ENCODE measurements at regions not wholly inside any gene's neighbourhood (a gene's known extent, or its start where the extent isn't known, plus 50 kb on each side); places are given as distances from the start of the nearest gene placed in this dataset.

DNA sequence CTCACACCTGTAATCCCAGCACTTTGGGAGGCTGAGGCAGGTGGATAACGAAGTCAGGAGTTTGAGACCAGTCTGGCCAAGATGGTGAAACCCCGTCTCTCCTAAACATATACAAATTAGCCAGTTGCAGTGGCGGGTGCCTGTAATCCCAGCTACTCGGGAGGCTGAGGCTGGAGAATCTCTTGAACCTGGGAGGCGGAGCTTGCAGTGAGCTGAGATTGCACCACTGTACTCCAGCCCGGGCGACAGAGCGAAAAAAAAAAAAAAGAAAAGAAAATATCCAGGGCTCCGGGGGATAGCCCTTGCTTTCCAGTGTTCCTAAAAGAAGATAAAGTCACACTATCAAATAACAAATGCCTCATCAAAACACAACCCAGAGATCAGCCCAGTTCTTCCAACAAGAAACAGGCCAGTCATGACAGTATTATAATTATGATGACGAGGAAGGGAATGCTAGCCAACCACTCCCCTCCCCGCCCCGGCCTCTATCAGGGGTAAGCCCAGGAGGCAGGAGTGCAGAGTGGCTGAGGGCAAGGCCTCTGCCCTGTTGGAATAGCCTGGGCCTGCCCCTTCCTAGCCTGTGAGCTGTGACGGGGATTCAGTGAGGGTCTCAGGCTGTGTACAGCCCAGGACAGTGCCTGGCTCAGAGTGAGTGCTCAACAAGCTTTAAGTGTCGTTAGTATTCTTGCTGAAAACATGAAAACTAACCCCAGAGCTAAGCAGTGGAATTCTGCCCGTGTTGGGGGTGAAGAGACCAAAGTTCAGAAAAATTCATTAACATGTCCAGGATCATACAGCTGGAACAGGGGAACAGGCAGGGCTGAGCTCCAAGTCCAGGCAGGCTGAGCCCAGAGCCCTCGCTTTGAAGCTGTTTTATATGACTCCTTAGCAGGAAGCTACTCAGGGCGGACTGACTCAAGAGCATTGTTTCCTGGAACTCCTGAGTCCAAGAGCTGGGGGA lies 54.3 kb downstream of the FAM241B start:
- DNase-seq = no peak

DNA sequence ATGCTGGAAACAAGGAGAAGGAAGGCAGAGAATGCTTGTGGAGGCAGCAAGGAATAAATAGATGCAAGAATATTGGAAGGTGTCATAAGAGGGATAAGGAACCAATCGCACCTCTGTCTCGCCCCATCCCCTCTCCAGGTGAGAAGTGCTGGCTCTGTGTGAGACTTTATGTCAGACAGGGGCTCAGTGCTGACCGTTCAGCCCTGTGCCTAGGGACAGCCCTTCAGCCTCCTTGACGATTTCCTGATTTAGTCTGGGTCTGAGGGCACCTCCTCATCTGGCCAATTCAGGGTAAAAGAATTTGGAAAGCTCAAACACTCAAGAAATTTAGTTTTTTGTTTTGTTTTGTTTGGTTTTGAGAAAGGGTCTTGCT lies 54.9 kb downstream of the FAM241B start:
- no peak for DNase-seq

DNA sequence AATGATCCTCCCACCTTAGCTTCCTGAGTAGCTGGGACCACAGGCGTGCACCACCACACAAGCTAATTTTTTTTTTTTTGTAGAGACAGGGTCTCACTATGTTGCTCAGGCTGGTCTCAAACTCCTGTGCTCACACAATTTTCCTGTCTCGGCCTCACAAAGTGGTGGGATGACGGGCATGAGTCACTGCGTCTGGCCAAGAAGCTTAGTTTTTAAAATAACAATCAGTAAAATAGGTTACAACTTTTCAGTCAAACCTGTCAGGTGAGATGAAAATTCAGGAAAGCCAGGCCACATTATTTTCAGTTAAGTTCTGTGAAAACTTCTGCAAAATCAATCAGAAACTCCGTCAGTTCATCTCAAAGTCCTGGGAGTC lies 55.4 kb downstream of the FAM241B start:
- DNase-seq = no peak

DNA sequence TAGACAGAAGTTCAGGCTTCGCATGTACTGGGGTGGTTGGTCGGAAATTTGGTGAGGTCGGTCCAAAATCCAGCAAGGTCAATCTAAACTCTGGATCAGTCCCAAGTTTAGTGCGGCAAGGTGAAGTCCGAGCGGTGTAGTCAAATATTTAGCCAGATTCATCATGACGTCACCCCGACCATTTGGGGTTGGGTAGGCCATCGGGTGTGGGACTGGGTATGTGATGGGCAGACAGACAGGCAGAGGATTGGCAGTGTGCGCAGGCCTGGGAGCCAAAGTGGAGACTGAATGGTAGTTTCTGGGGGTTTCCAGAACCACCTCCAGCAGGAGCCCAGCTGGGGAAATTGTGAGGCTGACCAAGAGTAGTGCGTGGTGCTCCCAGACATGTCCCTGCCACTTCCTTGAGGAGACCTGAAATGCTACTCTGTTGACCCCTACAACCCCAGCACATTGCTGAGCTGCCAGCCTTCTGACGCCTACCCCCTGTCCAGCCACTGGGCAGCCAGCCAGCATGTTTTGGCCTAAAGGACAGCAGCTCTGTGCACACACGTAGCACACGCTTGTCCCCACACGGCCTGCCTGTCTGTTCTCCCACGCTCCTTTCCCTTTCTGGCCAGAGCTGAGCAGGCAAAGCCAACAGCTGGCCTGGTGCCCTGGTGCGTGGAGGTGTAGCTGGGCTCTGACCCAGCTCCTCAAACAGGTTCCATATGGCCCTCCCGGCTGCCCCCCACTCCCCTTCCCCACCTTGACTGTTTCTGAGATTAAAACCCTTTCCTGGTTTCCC lies 55.9 kb downstream of the FAM241B start:
- no peak for DNase-seq

DNA sequence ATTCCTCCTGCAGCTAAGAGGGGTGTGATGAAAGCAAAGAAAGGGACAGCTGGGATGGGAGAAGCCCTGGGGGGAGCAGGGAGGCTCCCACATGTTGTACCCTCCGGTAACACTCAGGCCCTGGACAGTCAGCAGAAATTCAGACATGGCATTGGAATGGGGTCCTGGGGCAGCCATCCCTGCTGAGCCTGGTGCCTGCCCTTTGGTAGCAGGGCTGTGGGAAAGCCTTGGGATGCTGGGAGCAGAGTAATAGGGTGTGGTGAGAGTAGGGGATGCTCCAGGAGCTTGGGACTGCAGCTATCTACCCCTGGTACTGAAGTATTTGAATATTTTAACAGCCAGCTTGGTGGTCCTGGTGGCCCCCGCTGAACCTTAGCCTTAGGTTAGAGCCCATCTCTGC lies 56.8 kb downstream of the FAM241B start:
- DNase-seq = no peak

DNA sequence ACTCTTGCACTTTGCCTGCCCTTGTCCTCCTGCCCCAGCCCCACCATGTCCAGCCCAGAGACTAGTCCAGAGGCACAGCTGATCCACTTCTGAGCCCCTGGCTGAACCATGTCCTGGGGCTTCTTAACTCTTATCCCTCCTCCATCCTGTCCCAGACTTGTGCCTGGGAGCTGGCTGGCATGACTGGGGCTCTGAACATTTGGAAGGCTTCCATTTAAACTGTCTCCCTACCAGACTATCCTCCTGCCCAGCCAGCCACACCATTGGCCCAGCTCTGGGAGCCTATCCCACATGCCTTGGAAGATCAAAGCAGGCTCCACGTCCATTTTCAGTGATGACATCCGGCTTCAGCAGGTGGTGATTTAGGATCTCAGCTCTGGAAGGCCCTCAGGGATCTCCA lies 57.4 kb downstream of the FAM241B start:
- no peak for DNase-seq

DNA sequence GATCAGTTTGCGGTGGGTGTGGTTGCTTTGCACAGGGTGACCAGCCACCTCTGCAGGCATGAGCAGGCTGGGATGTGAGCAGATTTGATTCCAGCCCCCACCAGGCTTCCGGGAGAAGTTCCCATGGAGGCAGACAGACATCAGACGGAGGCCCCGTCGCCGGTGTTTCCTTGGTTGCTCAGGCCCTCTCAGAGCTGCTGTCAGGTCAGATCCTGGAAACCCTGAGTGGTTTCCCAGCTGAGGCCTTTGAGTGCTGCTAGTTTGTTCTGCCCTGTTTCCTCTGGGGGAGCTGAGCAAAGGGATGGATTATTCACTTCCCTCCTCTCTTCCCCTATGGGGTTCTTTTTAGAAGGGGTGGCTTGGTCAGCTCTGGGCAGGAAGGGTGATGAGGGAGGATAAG lies 62.2 kb downstream of the FAM241B start:
- DNase-seq = no peak

DNA sequence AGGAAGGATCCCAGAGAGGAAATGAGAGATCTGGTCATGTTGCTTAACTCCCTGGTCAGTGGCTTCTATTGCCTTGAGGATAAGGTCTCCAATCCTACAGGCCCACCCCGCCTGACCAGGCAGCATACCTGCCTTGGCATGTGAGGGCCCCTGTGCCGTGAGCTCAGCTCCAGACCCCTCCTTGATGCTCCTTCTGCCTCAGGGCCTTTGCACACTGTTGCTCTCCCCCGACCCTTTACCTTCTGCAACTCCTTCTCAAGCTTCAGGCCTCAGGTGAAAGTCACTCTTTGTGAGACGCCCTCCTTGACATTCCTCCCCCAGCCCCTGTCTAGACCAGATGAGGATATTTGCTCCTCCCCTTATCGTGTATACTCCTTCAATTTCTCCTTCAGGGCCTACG lies 62.8 kb downstream of the FAM241B start:
- no peak for DNase-seq

DNA sequence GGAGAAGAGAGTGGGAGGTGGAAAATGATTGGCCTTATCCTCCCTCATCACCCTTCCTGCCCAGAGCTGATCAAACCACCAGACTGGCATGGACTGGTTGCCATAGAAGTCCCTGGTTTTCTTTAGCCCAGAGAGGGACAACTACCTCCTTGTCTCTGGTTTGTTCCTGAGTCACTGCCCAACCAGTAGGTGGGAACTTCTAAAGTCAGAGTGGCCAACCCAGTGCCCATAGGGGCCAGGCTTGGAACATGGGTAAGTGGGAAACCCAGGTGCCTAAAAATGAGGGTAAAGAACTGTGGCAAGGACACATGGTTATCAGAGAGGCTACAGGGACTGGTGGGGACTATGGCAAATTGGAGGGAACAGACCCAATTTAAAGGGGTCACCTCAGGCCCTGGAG lies 63.8 kb downstream of the FAM241B start:
- DNase-seq = no peak

DNA sequence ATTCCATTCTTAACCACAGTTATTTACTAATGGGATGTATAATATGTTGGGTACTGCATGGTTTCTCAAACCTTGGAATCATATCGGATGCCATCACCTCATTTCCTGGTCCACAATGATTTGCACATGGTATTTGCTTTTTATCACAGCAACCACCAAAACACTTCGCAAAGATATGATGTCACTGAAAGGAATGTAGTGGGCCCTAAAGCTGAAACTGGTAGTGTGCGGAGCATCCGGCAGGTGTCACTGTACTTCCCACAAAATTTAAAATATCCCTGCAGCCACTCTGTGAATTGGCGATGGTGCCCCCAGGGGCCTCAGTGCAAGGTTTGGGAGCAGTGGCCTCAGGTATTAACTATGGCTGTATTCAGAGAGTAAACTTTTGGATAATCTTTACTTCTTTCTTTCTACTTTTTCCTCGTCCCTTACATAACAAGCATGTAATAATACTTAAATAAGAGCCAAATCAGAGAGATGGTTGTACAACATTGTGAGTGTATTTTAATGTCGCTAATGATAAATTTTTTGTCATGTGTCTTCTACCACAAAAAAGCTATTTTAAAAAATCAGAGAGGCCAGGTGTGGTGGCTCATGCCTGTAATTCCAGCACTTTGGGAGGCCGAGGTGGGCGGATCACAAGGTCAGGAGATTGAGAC lies 66.2 kb downstream of the FAM241B start:
- no peak for DNase-seq

DNA sequence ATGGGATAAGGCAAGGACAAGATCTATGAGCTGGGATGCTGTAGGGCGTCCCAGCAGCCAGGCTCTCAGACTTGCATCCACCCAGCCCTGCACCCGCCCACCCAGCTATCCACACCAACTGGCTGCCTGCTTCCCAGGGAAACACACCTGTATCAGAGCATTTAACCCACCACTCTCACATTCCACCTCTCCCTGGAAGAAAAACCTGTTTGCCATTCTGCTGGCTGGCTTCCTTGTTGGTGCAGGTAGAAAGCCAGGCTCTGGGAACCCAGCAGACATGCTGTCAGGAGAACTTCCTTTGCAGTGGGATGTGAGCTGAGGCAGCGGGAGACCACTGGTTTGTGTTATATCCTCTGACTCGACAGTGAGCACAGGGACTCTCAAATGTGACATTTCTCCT lies 67.0 kb downstream of the FAM241B start:
- no peak for DNase-seq

DNA sequence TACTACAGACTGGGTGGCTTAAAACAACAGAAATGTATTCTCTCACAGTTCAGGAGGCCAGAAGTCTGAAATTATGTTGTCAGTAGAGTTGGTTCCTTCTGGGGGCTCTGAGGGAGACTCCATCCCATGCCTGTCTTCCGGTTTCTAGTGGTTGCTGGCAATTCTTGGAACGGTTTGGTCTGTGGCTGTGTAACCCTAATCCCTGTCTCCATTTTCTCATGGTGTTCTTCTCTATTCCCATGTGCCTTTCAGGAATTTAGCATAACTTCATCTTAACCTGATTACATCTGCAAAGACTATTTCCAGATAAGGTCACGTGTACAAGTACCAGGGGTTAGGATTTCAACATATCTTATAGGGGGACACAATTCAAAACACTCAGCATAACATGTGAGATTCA lies 73.2 kb downstream of the FAM241B start:
- DNase-seq = no peak

DNA sequence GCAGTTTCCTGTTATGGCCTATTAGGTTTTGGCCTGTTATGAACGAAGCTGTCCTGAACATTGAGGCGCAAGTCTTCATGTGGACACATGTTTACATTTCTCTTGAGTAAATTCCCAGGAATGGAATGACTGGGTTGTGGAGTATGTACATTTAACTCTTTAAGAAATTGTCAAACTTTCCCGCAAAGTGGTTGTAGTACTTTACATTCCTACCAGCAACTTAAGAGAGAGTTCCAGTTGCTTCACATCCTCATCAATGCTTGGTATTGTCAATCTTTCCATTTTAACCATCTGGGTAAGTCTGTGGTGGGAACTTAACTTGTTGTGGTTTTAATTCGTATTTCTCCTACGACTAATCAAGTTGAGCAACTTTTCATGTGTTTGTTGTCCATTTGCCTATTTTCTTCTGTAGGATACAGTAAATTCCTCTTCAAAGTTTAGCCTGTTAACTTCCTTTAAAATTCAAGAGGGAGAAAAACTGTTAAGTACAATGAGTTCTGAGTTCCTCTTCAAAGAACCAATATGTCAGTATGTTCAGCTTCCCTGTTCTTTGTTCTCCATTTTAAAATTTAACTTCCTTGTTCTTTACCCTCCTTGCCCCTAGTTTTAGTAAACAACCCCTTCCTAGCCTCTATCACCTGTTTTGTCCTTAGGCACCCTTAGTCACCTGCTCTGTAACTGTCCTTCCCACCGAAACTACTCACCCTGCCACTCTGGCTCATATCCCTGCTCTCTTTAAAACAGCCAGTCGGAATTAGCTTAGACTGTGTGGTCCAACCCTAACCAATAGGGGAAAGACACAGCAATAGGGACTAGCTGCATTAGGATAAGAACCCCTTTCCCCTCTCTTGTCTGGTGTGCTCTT lies 74.0 kb downstream of the FAM241B start:
- DNase-seq = no peak

DNA sequence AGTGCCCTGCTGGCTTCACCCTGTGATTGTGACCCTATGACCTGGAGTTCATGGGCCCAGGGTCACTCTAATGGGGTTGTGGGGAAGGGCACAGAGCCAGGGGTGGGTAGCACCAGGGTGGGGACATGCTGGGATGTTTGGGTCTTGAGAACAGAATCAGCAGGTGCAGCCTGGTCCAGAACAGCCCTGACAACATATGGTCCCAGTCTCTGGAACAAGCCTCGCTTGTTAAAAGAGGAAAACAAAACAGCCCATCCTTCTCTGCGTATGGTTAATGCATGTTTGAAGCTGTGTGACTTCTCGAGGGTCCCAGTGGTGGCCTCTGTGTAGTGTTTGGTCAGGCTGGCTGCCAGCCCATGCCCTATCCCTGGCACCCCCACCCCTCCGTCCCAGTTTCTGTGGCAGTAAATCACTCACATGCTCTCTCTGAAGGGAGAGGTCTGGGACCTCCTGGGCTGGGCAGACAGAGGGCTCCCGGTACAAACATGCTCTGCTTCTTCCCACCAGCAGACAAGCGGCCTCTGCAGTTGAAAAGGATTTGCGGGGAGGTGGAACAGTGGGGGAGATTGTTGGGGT lies 79.4 kb downstream of the FAM241B start:
- no peak for DNase-seq

DNA sequence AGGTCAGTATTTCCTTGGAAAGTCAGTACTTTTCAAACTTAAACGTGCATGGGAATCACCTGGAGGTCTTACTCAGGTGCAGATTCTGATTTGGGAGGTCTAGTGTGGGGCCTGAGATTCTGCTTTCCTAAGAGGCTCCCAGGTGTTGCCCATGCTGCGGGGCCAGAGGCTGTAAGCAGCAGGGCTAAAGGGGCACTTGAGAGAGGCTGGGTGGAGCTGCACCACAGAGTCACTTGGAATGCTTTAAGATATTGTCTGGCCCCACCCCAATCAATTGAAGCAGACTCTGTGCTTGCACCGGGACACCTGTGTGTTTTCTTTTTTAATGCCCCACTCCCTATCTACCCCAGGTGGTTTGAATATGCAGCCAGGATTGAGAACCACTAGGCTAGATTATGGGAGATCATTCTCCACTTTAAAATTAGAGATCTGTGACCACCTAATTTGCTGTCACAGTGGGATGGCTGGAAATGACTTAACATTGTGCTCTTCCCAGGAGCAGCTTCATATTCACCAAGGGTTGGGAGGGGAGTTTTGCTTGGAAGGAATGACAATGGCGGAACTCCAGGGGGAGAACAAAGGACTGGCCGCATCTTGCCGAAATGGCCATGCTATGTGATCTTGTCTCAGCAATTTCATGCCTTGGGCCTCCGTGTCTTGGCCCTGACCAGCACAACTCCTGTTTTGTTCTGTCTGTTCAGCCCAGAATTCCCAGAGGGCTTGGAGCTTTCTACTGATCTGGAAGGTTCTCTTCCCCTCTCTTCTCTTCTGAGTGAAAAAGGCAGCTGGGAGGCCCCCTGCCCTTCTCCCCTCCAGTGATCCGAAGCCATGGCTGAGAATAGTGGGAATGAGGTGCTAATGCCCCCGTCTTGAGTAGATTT lies 80.2 kb downstream of the FAM241B start:
- no peak for DNase-seq

DNA sequence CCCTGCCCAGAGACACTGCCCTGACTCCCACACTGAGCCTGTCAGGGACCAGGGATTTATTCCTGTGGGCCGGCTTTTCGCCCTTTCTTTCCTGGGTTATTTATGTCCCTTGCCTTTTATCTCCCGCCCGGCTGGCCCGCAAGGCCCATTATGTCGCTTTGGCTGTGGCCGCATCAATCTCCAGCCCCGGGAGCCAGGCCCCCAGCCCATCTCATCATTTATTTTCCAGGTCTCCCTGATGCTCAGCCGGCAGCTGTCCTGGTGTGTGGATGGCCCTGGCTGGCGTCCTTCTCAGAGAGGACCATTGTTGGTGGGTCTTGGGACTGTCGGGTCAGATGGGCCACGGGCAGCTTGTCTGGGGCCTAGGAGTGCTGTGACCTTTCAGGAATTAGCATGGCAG lies 82.3 kb downstream of the FAM241B start:
- no peak for DNase-seq

DNA sequence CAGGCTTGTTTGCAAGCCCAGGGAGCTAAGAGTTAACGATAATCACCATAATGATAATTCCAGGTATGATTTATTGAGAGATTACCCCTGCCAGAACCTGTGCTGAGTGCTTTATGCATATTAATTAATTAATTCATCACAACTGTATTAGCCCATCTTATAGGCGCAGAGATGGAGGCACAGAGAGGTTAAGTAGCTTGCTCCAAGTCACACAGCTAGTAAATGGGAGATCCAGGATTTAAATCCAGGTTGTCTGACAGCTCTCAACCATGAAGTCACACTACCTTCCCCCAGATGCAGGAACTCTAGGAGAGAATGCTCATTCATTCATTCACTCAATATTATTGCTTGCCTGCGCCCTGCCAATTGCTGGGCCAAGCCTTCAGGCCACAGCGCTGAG lies 84.5 kb downstream of the FAM241B start:
- DNase-seq = no peak

DNA sequence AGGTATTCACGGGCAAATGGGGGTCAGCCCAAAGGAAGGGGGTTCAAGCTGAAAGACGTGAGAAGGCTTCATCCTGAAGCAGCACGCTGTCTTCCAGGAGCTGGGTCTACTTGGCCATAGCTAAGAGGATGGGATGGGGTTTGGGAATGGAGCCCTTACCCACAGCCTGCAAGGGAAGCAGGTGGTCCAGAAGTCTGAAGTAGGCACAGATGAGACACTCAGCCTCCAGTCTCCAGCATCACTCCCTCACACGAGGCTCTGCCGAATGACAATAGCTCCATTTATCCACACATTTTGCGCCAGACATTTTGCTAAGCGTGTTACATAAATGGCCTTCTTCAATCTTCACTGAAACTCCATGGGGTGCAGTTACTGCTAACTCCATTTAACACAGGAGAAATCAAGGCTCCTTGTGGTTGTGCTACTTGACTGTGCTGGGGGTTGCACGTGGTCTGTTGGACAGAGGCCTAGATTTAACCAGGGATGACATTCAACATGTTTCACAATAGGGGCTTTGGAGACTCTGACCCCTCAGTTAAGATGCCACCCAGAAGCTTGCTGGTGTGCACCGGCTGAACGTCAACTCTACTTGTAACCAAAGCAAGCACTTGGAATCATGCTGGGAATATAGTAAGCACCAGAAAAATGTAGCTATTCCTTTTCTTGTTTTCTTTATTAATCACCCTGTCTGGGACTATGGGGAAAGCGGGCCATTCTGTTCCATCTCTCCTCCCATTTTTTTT lies 85.3 kb downstream of the FAM241B start:
- no peak for DNase-seq

DNA sequence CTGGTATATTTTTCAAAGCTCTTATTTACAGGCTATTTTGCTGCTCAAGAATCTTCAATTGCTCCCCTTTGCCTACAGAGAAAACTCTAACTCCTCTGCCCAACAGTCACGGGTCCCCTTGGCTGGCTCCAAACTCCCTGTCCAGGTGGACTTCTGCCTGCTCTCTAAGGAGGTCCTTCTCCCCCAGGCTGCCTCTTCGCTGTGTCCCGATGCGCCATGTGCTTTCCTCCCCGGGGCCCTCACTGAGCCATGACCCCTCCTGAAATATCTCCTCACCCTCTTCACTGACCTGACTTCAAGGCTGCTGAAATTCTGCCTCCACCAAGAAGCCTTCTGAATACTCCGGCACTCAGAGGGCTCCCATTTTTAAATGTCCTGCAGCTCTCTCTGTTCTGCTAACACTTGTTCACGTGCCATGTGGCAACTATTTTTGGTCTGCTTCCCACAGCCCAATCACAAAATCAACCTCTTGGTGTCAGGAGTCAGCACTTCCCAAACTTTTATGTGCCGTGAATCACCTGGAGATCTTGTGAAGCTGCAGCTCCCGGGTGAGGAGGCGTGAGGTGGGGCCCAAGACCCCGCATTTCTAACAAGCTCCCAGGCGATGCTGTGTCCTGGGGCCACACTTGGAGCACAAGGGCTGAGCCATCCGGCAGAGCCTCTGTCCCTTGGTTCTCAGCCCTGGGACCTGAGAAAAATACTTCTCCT lies 85.7 kb upstream of the COL13A1 start:
- no peak for DNase-seq

Data from CD4-positive, alpha-beta T cell treated with Interleukin-17A for 4 hours (primary cell).